Testis (tissue), 2 donors: ENCODE measurements at regions not wholly inside any gene's neighbourhood (a gene's known extent, or its start where the extent isn't known, plus 50 kb on each side); places are given as distances from the start of the nearest gene placed in this dataset.

Experiments used
- DNase-seq: peaks from one replicate; pipeline ENCODE4 v3.0.0-alpha.2; 2019
- H3K27ac ChIP-seq, 2 donors: fragments of 200-600 bp; sonication (generic); one replicate each; pipeline ENCODE4 v1.5.1; 2019
- H3K27me3 ChIP-seq: fragments of 200-600 bp; sonication (generic); one replicate; pipeline ENCODE4 v1.5.1; 2019
- H3K36me3 ChIP-seq: fragments of 200-600 bp; sonication (generic); one replicate; pipeline ENCODE4 v1.5.1; 2017; ENCODE audit warnings: low read depth; ENCODE audit errors: missing control alignments
- H3K4me1 ChIP-seq: fragments of 200-600 bp; sonication (generic); one replicate; pipeline ENCODE4 v1.5.1; 2019
- H3K4me3 ChIP-seq, 2 donors: fragments of 200-600 bp; sonication (generic); one replicate each; pipeline ENCODE4 v1.5.1; 2017 to 2019
- H3K9me3 ChIP-seq: fragments of 200-600 bp; sonication (generic); one replicate; pipeline ENCODE4 v1.5.1; 2017
- CTCF ChIP-seq, 3 experiments: fragments of 450-650 bp in 2 of 3; fragments of 200-600 bp in 1 of 3; sonication (generic) in 1 of 3; IDR thresholded peaks; one replicate each; pipeline ENCODE4 v1.5.1; 2016 to 2019; ENCODE audit warnings: antibody characterized with exemption in 3 of 3, mild to moderate bottlenecking in 2 of 3, moderate library complexity in 1 of 3
- POLR2A ChIP-seq: fragments of 450-650 bp; IDR thresholded peaks from one replicate; pipeline ENCODE4 v1.6.1; 2017; ENCODE audit warnings: antibody characterized with exemption, mild to moderate bottlenecking, moderate library complexity
- WGBS, 2 donors: methylation state at CpG; one replicate each; pipeline ENCODE4 v1.1.5; 2018; 5-methylcytosine and 5-hydroxymethylcytosine counted together
- intact Hi-C: fragments of 100-400 bp; cut with DNase I; formaldehyde crosslinking; loops from one replicate; pipeline ENCODE4 v1.15.1; 2023; ENCODE audit warnings: low total_unique reads

DNA sequence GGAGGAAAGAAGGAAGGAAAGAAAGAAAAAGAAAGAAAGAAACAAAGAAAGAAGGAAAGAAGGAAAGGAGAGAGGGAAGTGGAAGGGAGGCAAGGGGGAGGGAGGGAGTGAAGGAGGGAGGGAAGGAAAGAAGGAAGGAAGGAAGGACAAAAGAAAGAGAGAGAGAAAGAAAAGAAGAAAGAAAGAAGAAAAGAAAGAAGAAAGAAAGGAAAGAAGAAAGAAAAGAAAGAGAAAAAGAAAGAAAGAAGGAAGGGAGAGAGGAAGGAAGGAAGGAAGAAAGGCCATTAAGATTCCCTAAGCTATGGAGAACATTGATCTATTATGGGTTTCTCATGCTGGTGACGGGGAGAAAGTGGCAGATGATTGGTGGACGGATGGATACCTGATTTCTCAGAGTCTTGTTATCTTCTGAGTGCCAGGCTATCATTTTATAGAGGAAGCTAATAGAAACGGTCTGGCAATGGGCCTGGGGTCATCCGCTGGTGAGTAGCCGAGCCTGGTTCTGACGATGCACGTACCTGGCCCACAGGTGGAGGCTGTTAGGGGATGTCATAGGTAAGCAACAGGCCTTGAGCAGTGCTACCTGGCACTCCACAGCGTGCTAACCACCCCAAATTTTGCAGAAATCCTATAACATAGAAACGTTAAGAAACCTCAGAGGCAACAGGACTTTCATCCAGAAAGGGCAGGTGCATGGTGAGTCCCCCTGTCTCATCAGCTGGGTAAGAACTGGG lies 142.9 kb downstream of the SHOX start:
- Histone ChIP-seq H3K36me3 (no peaks in the 10 kb centered on the region), H3K4me1 (no peaks in the 10 kb centered on the region), H3K27ac (no peak overlapping the region), H3K27me3 (no peaks in the 10 kb centered on the region), H3K9me3 (no peaks in the 10 kb centered on the region), H3K4me3 (no peak overlapping the region)
- WGBS, 2 donors = 82 to 86% methylated on average over 9 of the region's 9 CpGs
- intact Hi-C loops = no loop called here
- DNase-seq = no peak
- TF ChIP-seq CTCF (IDR thresholded peaks at IDR 0.05) (no peak), POLR2A (no peak)

GRCh38 chrX:771536-771935 lies 140.9 kb downstream of the SHOX start:
- H3K4me1 ChIP-seq = no peaks in the 10 kb centered on the region
- no peaks in the 10 kb centered on the region for H3K9me3 ChIP-seq
- WGBS, 2 donors = 70 to 78% methylated on average over 6 of the region's 6 CpGs
- TF ChIP-seq POLR2A = no peak
- TF ChIP-seq CTCF (IDR thresholded peaks at IDR 0.05) = no peak
- no peaks in the 10 kb centered on the region for H3K36me3 ChIP-seq
- H3K4me3 ChIP-seq = no peak overlapping the region
- no peak overlapping the region for H3K27ac ChIP-seq
- H3K27me3 ChIP-seq = no peaks in the 10 kb centered on the region
- DNase-seq = no peak
- intact Hi-C loops = no loop called here

DNA sequence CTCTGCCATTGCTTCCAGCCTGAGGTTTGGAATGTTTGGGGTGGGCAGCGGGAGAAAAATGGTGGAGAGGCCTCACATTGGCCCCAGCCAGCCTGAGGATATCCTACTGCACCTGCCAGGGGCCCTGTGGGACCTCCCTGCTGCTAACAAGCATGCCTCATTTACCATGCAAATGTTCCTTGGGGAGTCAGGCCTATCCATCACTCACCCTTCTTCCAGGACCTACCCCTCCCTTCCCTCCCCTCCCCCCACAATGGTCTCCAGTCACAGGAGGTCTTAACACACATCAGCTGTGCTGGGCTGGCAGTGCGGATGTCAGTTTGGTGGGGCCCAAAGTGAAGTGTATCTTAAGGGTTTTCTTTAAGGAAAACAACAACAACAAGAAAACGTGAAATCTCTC lies 139.2 kb downstream of the SHOX start:
- TF ChIP-seq CTCF (IDR thresholded peaks at IDR 0.05) = no peak
- no peak for TF ChIP-seq POLR2A
- DNase-seq = no peak
- 33 to 54% methylated on average over 3 of the region's 3 CpGs for WGBS, 2 donors
- H3K27me3 ChIP-seq = no peaks in the 10 kb centered on the region
- no peaks in the 10 kb centered on the region for H3K9me3 ChIP-seq
- no peaks in the 10 kb centered on the region for H3K36me3 ChIP-seq
- no peak overlapping the region for H3K27ac ChIP-seq
- H3K4me1 ChIP-seq = no peaks in the 10 kb centered on the region
- intact Hi-C loops = no loop called here
- no peak overlapping the region for H3K4me3 ChIP-seq

- Histone ChIP-seq H3K36me3 (no peaks in the 10 kb centered on the region), H3K4me1 (no peaks in the 10 kb centered on the region), H3K27ac (no peak overlapping the region), H3K9me3 (no peaks in the 10 kb centered on the region), H3K4me3 (no peak overlapping the region), H3K27me3 (no peaks in the 10 kb centered on the region)
- WGBS, 2 donors = 71 to 75% methylated on average over 7 of the region's 7 CpGs
- TF ChIP-seq POLR2A (no peak), CTCF (IDR thresholded peaks at IDR 0.05) (no peak)
- DNase-seq = no peak
- intact Hi-C loops = no loop called here
These were observed 138.0 kb downstream of the SHOX start for GRCh38 chrX:768596-768995.

DNA sequence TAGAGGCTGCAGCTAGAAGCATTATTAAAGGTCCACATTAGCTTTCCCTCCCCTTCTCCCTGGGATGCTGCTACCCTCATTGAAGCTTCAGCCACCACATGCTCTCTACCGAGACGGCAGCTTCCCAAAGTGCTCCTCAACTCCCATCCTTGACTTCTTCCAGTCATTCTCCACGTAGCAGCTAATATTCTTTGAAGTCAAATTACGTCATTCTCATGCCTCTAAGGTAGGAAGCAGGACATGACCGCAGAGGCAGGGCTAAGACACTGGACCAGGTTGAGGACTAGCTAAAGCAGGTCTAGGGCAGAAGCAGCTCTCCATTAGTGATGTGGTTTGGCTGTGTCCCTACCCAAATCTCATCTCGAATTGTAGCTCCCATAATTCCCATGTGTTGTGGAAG lies 128.3 kb downstream of the SHOX start:
- Histone ChIP-seq H3K27me3 (no peaks in the 10 kb centered on the region), H3K4me1 (no peaks in the 10 kb centered on the region), H3K9me3 (no peaks in the 10 kb centered on the region), H3K4me3 (no peak overlapping the region), H3K27ac (no peak overlapping the region), H3K36me3 (no peaks in the 10 kb centered on the region)
- TF ChIP-seq CTCF (IDR thresholded peaks at IDR 0.05) (no peak), POLR2A (no peak)
- DNase-seq = no peak
- intact Hi-C loops = no loop called here
- WGBS, 2 donors = 85 to 86% methylated on average over 6 of the region's 6 CpGs
